Left ventricle myocardium inferior (tissue), 1 donor: ENCODE measurements at regions not wholly inside any gene's neighbourhood (a gene's known extent, or its start where the extent isn't known, plus 50 kb on each side); places are given as distances from the start of the nearest gene placed in this dataset.

ENCODE experiments used
- DNase-seq: peaks from one replicate; pipeline ENCODE4 v3.0.0-alpha.2; 2020
- H3K27ac ChIP-seq: fragments of 200-600 bp; replicated peaks from 2 replicates; pipeline ENCODE4 v1.8.0; 2021
- H3K27me3 ChIP-seq: fragments of 200-600 bp; 2 replicates; pipeline ENCODE4 v1.8.0; 2021; ENCODE audit warnings: low read depth
- H3K36me3 ChIP-seq: fragments of 200-600 bp; 2 replicates; pipeline ENCODE4 v1.8.0; 2021
- H3K4me1 ChIP-seq: fragments of 200-600 bp; 2 replicates; pipeline ENCODE4 v1.8.0; 2021
- H3K4me3 ChIP-seq: fragments of 200-600 bp; 2 replicates; pipeline ENCODE4 v1.8.0; 2021; ENCODE audit warnings: mild to moderate bottlenecking, moderate library complexity
- H3K9me3 ChIP-seq: fragments of 200-600 bp; replicated peaks from 2 replicates; pipeline ENCODE4 v1.8.0; 2021
- CTCF ChIP-seq: fragments of 200-600 bp; IDR thresholded peaks from 2 replicates; pipeline ENCODE4 v1.8.0; 2021; ENCODE audit warnings: antibody characterized with exemption, mild to moderate bottlenecking, borderline replicate concordance
- intact Hi-C: fragments of 100-400 bp; cut with micrococcal nuclease; formaldehyde crosslinking; loops from one replicate; pipeline ENCODE4 v1.11.0; 2022
- donor health status: DM: no; HTN: yes; CAD: no; lungs with severe emphysema.

- H3K27ac ChIP-seq = no peak overlapping the region
- H3K4me3 ChIP-seq = no peak overlapping the region
- no peaks in the 10 kb centered on the region for H3K4me1 ChIP-seq
- H3K27me3 ChIP-seq = no peaks in the 10 kb centered on the region
- TF ChIP-seq CTCF = no peak
- H3K9me3 ChIP-seq = peaks cover 34% of the 10 kb centered on the region
- no peaks in the 10 kb centered on the region for H3K36me3 ChIP-seq
- DNase-seq = no peak
- intact Hi-C loops = no loop called here
Observed at GRCh38 chr18:42137693-42138375, 182.8 kb downstream of the PIK3C3 start.

GRCh38 chr18:42141439-42141838 lies 186.4 kb downstream of the PIK3C3 start:
- no peak overlapping the region for H3K4me3 ChIP-seq
- TF ChIP-seq CTCF = no peak
- H3K27ac ChIP-seq = no peak overlapping the region
- intact Hi-C loops = no loop called here
- H3K27me3 ChIP-seq = no peaks in the 10 kb centered on the region
- H3K9me3 ChIP-seq = peaks cover 40% of the 10 kb centered on the region
- no peaks in the 10 kb centered on the region for H3K4me1 ChIP-seq
- no peak for DNase-seq
- H3K36me3 ChIP-seq = no peaks in the 10 kb centered on the region

GRCh38 chr18:42155024-42155423 lies 200.0 kb downstream of the PIK3C3 start:
- no peak for DNase-seq
- Histone ChIP-seq H3K27me3 (no peaks in the 10 kb centered on the region), H3K4me1 (peaks cover 39% of the 10 kb centered on the region), H3K36me3 (no peaks in the 10 kb centered on the region), H3K27ac (no peak overlapping the region), H3K9me3 (no peaks in the 10 kb centered on the region), H3K4me3 (no peak overlapping the region)
- no peak for TF ChIP-seq CTCF
- intact Hi-C loops = no loop called here

- Histone ChIP-seq H3K4me3 (no peak overlapping the region), H3K9me3 (no peaks in the 10 kb centered on the region), H3K36me3 (no peaks in the 10 kb centered on the region), H3K27me3 (no peaks in the 10 kb centered on the region), H3K27ac (no peak overlapping the region), H3K4me1 (peaks cover 39% of the 10 kb centered on the region)
- intact Hi-C loops = no loop called here
- DNase-seq = no peak
- TF ChIP-seq CTCF = no peak
Observed at GRCh38 chr18:42156281-42156680, 201.2 kb downstream of the PIK3C3 start.

- no peak for TF ChIP-seq CTCF
- DNase-seq = no peak
- no peak overlapping the region for H3K4me3 ChIP-seq
- intact Hi-C loops = no loop called here
- no peaks in the 10 kb centered on the region for H3K27me3 ChIP-seq
- no peaks in the 10 kb centered on the region for H3K9me3 ChIP-seq
- H3K36me3 ChIP-seq = no peaks in the 10 kb centered on the region
- no peak overlapping the region for H3K27ac ChIP-seq
- peaks cover 39% of the 10 kb centered on the region for H3K4me1 ChIP-seq
Observed at GRCh38 chr18:42157420-42157819, 202.4 kb downstream of the PIK3C3 start.
